Nephron progenitor cell (in vitro differentiated cells): ENCODE measurements at regions not wholly inside any gene's neighbourhood (a gene's known extent, or its start where the extent isn't known, plus 50 kb on each side); places are given as distances from the start of the nearest gene placed in this dataset.

ENCODE experiments used
- DNase-seq: peaks from one replicate; pipeline ENCODE4 v3.0.0; 2021
- H3K27ac Mint-ChIP-seq: 2 replicates; pipeline ENCODE4 v1.8.0; 2021; ENCODE audit warnings: mild to moderate bottlenecking, moderate library complexity, mixed read lengths
- H3K27me3 Mint-ChIP-seq: 2 replicates; pipeline ENCODE4 v1.8.0; 2021; ENCODE audit warnings: mild to moderate bottlenecking, low read depth, mixed read lengths; ENCODE audit not compliant: poor library complexity
- H3K36me3 Mint-ChIP-seq: 2 replicates; pipeline ENCODE4 v1.8.0; 2021; ENCODE audit warnings: low read depth, mixed read lengths
- H3K4me1 Mint-ChIP-seq: 2 replicates; pipeline ENCODE4 v1.8.0; 2021; ENCODE audit warnings: mixed read lengths
- H3K4me3 Mint-ChIP-seq: 2 replicates; pipeline ENCODE4 v1.8.0; 2021; ENCODE audit warnings: mild to moderate bottlenecking, moderate library complexity, mixed read lengths
- H3K9me3 Mint-ChIP-seq: 2 replicates; pipeline ENCODE4 v1.8.0; 2021; ENCODE audit warnings: mild to moderate bottlenecking, moderate library complexity, mixed read lengths
- TF ChIP-seq, protein P1 (sequence below): fragments of 200-600 bp; sonication (generic); IDR thresholded peaks from 2 replicates; pipeline ENCODE4 v1.5.0; 2021; ENCODE audit warnings: antibody characterized with exemption

DNA sequence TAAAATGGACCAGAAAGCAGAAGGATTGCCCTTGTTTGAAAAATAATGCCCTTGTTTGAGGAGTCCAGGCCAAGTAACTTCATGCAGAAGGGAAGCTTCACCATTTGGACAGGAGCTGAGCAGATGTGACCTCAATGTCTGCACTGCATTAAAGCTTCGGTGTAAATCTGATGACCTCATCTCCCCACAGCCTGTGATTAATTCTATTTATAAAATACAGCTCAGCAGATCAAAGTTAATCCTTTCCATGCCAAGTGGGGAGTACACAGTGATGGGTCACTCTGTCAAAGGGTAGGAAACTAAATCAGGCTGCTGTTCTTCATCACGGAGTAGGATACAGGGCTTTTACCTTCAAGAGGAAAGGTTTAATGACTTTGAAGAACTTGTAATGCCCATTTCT lies 533.7 kb downstream of the RPS29 start:
- Mint-ChIP-seq H3K27me3 (peaks cover 3% of the 10 kb centered on the region), H3K4me3 (no peak overlapping the region), H3K27ac (no peak overlapping the region), H3K36me3 (no peaks in the 10 kb centered on the region), H3K4me1 (no peaks in the 10 kb centered on the region), H3K9me3 (no peaks in the 10 kb centered on the region)
- DNase-seq: no peak
- TF ChIP-seq, protein P1, sequence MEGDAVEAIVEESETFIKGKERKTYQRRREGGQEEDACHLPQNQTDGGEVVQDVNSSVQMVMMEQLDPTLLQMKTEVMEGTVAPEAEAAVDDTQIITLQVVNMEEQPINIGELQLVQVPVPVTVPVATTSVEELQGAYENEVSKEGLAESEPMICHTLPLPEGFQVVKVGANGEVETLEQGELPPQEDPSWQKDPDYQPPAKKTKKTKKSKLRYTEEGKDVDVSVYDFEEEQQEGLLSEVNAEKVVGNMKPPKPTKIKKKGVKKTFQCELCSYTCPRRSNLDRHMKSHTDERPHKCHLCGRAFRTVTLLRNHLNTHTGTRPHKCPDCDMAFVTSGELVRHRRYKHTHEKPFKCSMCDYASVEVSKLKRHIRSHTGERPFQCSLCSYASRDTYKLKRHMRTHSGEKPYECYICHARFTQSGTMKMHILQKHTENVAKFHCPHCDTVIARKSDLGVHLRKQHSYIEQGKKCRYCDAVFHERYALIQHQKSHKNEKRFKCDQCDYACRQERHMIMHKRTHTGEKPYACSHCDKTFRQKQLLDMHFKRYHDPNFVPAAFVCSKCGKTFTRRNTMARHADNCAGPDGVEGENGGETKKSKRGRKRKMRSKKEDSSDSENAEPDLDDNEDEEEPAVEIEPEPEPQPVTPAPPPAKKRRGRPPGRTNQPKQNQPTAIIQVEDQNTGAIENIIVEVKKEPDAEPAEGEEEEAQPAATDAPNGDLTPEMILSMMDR: no peak

DNA sequence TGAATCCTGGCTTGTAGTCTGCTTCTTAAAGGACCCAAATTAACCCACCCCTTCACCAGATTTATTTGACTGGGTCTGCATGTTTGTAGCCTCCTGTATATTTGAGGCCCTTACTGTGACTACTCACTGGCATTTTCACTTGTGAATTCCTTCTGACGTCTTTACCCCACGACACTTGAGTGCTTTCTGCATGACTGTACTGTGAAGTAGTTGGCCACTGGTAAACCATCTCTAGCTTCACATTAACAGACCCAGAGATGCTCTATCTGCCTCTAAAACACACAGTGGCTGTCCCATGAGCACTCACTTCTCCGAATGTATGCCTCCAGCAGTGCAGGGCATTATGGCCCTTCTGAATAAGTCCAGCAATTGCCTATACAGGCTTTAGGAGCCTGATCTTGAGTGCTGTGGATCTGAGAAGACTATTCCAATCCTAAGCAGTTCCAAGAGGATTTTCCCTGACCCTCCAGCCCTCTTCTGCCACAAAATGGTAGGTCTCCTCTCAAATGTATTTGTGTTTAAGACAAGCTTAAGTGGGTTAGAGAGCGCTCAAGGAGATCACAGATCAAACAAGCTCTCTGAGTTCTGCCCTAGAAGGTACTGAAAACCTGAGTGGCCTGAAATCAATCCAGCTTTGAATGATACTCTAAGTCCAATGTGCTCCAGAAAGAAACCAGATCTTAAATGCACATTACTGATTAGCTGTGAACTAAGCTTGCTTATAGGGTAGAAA lies 534.7 kb downstream of the RPS29 start:
- H3K4me1 Mint-ChIP-seq: no peaks in the 10 kb centered on the region
- no peak for DNase-seq
- no peaks in the 10 kb centered on the region for H3K9me3 Mint-ChIP-seq
- H3K36me3 Mint-ChIP-seq: no peaks in the 10 kb centered on the region
- TF ChIP-seq, protein P1: no peak
- H3K4me3 Mint-ChIP-seq: no peak overlapping the region
- peaks cover 3% of the 10 kb centered on the region for H3K27me3 Mint-ChIP-seq
- H3K27ac Mint-ChIP-seq: no peak overlapping the region

DNA sequence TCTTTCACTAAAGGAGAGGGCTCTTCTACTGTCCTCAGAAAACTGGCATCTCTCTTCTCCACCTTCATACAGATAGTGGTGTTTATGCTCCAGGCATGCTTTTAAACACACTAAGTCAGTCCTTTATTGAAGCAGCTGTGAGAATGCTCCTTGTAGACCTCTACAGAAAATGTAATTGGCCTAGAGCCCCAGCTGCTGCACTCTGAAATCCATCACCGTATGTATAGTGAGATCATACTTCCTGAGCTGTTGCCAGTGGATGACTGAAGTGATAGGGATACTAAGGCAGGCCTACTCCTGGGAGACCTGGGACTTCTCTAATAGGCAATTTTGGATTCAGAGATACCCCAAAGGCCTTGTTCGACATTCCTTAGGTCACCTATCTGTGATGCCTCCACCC lies 535.4 kb downstream of the RPS29 start:
- Mint-ChIP-seq H3K36me3 (no peaks in the 10 kb centered on the region), H3K27ac (no peak overlapping the region), H3K9me3 (no peaks in the 10 kb centered on the region), H3K4me3 (no peak overlapping the region), H3K4me1 (no peaks in the 10 kb centered on the region), H3K27me3 (peaks cover 3% of the 10 kb centered on the region)
- DNase-seq: no peak
- TF ChIP-seq, protein P1: no peak

DNA sequence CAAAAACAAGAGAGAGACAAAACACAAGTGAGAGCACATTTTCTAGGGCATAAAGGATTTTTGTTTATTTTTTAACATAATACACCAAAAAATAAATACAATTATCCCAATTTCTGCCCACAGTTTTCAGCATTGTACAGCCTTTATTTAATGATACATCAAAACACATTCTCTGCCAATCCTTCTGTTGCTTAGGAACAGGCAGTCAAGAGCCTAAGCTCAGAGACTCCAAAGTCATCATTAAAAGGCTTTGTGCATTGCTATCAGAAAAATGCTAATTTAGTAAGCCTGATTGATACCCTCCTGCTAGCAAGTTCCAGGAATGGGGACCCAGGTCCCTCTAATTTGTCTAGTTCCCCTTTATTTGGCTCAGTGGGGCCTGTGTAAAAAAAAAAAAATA lies 536.5 kb downstream of the RPS29 start:
- no peak for DNase-seq
- Mint-ChIP-seq H3K4me1 (no peaks in the 10 kb centered on the region), H3K4me3 (no peak overlapping the region), H3K9me3 (no peaks in the 10 kb centered on the region), H3K36me3 (no peaks in the 10 kb centered on the region), H3K27me3 (peaks cover 3% of the 10 kb centered on the region), H3K27ac (no peak overlapping the region)
- TF ChIP-seq, protein P1: no peak

DNA sequence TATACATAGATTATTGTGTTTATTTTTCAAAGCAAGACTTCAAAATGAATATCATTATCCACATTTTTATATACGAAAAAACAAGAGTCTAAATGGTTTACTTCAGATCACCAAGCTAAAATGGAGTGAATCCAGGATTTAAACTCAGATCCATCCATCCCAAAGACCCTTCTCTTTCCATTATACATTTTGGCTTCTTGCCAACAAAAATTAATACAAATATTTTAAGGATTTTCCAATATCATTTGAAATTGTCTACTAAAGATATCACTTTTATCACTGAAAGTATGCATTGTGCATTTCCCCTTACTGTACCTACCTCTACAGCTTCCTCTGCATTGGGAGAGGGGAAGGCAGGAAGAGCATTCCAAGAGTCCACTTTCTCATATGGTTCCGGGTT lies 541.2 kb downstream of the RPS29 start:
- no peaks in the 10 kb centered on the region for H3K4me1 Mint-ChIP-seq
- no peak overlapping the region for H3K27ac Mint-ChIP-seq
- H3K4me3 Mint-ChIP-seq: no peak overlapping the region
- DNase-seq: no peak
- no peaks in the 10 kb centered on the region for H3K9me3 Mint-ChIP-seq
- TF ChIP-seq, protein P1: no peak
- H3K36me3 Mint-ChIP-seq: no peaks in the 10 kb centered on the region
- peaks cover 3% of the 10 kb centered on the region for H3K27me3 Mint-ChIP-seq

DNA sequence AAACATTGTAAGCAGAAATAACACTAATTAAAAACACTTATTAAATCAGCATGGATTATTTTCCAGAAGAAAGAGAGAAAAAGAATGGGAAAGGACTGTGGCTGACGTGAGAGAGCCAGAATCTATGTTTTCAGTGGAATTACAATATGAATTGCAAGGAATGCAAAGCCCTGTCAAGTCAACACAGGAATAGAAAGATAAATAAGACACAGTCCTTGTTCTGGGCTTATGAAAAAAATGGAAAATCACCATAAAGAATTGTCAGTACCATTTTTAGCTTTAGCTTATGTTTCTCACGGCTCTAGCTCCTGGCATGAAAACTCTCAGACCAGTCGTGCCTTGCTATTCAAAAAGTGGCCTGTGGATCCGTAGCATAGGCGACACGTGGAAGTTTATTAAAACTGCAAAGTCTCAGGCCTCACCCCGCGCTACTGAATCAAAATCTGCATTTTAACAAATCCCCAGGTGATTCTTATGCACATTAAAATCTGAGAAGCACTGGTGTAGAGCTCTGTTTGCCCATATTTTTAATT lies 549.1 kb downstream of the RPS29 start:
- H3K27ac Mint-ChIP-seq: no peak overlapping the region
- H3K4me3 Mint-ChIP-seq: no peak overlapping the region
- no peaks in the 10 kb centered on the region for H3K9me3 Mint-ChIP-seq
- H3K27me3 Mint-ChIP-seq: no peaks in the 10 kb centered on the region
- H3K36me3 Mint-ChIP-seq: no peaks in the 10 kb centered on the region
- no peaks in the 10 kb centered on the region for H3K4me1 Mint-ChIP-seq
- no peak for DNase-seq
- TF ChIP-seq, protein P1: no peak
